T1000 (cell line): ENCODE measurements at regions not wholly inside any gene's neighbourhood (a gene's known extent, or its start where the extent isn't known, plus 50 kb on each side); places are given as distances from the start of the nearest gene placed in this dataset.
"Not testable (repeated sequence)": the region's sequence is repeated elsewhere in the genome, so short reads cannot be mapped to it uniquely, and the experiment has no call there.

Experiments used
- DNase-seq: peaks from one replicate; lab custom pipeline; 2025; ENCODE audit warnings: mixed read lengths; lab: John Stamatoyannopoulos, UW

DNA sequence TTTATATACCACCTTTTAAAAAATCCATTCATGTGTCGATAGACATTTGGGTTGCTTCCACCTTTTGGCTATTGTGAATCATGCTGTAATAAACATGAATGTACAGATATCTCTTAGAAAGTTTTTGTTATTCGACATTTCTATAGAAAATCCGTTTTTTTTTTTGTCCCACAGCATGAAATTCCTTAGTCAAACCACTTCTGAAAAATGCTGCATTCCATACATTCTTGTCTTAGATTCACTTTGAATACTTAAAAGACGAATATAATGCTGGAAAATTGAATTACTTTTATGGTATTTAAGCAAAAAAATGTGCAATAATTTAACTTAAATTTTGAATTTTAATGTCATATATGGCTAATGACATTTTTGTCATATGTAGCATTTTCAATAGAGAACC, 1345.5 kb downstream of the TECRL start:
- DNase-seq: no peak

DNA sequence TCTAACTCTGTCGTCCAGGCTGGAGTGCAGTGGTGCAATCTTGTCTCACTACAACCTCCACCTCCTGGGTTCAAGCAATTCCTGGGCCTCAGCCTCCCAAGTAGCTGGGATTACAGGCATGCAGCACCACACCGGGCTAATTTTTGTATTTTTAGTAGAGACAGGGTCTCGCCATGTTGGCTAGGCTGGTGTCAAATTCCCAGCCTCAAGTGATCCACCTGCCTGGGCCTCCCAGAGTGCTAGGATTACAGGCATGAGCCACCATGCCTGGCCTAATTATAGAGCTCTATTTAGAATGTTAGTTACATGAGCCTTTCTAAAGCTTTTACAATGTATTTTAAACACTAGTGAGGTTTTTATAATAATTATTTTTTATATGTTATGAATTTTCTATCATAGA, 1346.4 kb downstream of the TECRL start:
- not testable (repeated sequence) for DNase-seq

DNA sequence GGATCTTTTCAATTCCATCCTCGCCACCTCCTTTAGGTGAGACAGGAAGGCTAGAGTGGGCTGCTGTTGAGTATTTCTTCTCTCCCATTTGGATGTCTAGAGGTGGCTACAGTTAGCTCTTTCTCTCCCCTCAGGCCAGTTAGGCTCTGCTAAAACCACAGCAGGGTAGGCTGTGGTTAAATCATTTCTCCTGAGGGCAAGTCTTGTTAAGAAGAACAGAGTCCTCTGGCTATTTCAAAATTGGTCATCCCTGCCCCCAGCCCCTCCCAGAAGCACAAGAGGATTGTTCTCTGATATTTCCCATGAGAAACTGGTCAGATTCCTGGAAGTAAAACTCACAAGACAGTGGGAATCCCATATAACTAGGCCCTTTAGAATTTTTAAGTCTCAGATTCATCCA, 1359.5 kb downstream of the TECRL start:
- DNase-seq: peak; percentile 56

DNA sequence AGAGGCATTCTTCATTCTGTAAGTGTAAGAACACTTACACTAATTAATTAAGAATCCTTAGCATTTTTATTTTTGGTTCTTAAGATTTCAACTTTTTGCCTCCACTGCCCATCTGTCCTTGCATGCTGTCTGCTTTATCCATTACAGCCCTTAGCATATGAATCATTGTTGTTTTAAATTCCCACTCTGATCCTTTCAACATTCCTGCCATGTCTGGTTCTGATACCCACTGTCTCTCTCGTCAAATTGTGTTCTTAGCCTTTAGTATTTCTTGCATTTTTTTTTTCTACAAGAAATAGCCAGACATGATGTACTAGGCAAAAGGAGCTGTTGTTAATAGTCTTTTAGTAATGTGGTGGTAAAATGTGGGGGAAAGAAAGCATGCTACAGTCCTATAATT, 1360.0 kb downstream of the TECRL start:
- DNase-seq: no peak

DNA sequence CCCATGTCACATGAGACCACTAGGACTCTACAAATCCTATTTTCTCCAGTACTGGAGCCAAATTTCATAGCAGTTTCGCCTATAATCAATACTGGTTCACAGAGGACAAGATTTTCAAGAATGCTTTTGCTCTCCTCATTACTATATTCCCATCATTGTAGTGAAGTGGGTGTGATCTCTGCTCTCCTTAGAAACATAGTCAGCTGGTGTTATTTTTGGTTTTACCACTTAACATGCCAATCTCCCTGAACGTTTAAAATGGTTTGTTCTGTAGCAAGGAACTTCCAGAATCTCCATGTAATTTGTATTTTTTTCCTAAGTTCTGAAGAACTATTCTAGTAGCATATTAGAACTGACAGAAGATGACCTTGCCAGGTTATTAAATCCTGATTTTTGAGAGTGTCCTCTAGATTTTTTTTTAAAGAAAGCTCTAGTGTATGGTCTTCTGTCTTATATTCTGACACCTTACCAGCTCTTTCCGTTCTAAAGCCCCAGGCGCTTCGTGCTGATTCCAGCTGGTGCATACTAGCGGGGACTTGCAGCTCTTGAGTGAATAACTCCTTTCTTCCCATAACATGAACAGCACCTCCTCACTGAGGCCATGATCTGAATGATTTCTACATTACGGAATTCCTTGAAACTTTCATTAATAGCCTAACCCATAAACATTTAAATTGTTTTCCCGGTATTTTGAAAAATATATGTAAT, 1372.9 kb downstream of the TECRL start:
- no peak for DNase-seq

DNA sequence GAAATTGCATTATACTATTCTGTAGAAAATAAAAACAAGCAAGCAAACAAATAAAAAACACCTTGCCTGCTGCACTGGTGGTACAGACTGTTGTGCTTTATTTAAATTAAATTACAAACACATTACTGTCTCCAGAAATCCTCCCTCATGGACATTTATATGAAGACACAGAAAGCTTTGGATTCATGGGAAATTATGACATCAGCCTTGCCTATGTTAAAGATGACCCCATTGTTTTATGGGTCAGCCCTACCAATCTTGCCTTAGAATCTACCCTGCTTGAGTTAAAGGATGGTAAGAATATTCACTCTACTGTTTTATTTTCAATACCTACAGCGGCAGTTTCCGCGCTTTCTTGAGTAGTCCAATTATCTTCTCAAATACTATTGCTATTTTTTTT, 1379.9 kb downstream of the TECRL start:
- DNase-seq: no peak

DNA sequence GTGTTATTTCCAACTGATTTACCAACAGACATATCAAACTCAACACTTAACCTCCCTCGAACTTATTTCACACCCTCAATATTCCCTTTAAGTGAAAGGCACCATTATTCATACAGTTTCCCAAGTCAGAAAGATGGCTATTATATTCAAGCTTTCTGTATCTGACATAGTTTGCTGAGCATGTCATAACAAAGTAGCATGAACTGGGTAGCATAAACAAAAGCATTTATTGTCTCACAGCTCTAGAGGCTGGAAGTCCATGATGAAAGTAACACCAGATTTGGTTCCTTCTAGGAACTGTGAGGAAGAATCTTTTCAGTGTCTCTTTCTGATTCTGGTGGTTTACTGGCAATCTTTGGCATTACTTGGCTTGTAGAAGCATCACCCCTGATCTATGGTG, 1388.6 kb downstream of the TECRL start:
- no peak for DNase-seq

DNA sequence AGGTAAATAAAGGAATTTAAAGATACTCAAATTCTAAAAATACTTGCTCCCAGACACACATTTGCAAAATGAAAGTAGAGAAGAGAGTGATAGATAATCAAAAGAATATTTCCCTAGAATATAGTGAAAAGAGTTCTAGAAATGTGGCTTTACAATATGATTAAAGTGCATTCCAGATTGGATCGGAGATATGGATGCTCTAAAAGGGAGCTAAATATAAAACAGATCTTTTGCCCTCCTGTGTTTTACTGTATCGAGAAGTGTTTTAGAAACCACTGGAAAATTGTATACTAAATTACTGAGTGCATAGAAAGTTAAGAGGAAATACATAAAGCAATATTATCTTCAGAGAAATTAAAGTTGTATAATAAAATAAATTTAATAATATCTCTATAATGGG, 1392.0 kb downstream of the TECRL start:
- no peak for DNase-seq

DNA sequence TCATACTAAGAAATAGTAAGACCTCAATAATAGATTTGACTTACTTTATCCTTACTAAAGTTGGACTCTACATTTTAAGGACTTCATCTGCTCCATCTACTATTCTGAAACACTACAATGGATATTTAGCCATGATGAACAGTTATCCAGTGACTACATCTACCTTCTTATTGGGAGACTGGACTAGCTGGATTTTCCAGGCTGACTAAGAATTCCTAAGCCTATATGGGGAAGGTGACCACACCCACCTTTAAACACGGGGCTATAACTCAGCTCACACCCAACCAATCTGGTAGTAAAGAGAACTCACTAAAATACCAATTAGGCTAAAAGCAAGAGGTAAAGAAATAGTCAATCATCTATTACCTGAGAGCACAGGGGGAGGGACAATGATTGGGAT, 1438.4 kb downstream of the TECRL start:
- no peak for DNase-seq

DNA sequence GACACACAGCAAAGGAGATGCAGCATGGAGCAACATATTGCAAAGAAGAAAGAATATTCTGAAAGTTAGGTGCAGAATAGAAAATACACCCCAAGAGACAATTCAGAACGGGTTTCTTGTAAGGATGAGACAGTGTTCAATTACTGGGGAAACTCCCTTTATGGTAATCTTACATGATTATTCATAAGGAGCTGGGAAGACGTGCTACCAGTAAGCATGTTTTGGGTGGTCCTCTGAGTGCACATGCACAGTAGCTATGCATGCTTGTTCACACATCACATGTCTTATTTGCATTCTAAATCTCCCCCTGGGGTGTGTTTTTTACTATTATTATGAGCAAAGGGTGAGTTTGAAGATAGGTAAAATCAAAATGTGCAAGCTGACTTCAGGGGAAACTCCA, 1448.8 kb downstream of the TECRL start:
- no peak for DNase-seq

DNA sequence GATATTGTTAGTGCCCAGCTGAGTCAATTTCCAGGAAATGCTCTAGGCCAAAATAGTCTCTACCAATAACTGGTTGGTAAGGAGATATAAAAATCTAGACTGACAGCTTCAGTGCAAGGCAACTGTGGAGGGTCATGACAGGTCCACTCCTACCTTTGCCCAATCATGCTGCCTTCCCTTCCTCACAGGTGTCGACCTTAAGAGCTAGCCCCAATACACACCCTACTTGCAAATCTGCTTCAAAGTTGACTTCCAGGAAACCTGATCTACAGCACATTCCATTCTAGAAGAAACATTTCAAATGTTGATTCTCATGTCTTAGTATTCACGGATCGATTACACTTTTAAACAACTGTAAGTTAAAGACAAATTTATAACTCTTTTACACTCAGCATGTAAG, 1455.5 kb downstream of the TECRL start:
- no peak for DNase-seq

DNA sequence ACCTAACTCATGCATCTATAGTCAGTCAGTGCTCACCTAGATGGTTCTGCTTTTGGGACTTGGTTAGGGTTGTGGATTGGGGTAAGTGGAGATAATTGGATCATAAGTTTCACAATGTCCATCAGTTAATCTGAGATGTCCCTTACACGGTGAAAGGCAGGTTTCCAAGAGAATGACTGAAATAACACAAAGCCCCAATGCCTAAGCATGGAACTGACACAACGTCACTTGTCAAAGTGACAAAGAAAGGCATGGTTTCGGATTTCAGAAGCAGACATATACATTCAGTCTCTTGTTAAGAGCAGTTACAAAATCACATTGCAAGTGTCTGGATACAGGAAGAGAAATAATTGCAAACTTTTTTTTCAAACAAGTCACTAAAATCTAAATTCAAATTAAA, 1456.9 kb downstream of the TECRL start:
- no peak for DNase-seq

DNA sequence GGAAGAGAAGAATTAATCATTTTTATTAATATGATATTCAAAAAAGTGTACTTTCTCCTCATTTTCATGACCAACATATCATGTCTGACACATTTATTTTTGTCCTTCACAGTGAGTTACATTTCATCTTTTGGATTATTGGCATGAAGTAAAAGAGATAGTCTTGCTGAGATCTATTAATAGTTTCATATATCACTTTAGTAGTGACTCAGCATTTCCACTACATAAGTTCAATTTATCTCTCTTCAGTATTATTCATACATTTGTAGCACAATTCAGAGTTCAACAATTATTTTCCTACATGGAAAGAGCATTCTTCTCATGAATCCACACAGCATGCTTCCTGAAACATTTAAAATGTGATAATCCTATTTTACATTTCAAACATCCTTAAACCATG, 1461.1 kb downstream of the TECRL start:
- DNase-seq: no peak

DNA sequence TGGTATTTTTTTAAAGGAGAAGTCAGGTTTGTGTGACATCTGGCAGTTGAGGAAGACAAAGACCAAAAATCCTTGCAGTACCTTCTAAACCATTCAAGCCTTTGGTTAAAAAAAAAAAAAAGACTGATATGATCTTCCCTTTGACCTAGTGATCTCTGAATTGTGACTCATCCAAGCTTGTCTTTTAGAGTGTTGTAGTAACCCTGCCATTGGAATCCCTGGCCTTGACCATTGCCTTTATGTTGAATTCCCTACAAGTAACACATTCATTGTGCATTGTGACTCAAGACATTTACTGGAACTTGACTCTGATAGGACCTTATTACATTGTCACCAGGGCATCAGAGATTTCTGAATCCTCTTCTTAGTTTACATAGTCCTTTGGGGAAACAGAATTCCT, 1469.0 kb downstream of the TECRL start:
- DNase-seq: no peak

DNA sequence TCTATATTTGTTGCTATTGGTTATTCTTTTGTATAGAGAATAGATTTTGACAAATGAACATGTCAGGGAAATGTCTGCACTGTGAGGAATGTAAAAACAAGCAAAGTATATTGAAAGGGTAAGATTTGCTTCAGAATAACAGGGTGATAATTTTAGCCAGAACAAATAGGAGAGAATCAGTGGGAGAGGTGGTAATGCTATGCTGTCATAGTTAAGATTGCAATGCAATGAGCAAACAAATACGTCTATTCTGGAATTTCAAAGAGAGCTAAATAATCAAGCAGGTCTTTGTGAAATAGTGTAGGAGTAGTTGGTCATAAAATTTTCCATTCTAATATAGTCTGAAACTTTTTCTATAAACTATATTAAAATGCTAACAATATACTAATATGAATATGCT, 1478.4 kb downstream of the TECRL start:
- DNase-seq: no peak

DNA sequence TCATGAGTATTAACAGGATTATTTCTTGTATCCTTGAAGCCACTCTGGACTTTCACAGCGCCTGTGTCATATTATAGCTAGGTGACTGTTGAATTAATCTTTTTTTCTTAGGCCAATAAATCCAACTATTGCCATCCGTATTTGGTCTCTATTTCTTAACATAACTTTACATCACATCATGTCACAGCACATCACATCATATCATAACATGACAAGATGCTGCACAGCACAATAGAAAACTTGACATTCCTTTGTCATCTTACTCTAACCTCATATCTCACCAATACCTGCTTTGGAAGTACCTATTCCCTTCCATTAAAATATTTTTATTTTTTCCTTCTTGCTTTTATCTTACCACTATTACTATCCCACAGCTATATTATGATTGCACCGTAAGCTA, 1480.8 kb downstream of the TECRL start:
- DNase-seq: no peak

DNA sequence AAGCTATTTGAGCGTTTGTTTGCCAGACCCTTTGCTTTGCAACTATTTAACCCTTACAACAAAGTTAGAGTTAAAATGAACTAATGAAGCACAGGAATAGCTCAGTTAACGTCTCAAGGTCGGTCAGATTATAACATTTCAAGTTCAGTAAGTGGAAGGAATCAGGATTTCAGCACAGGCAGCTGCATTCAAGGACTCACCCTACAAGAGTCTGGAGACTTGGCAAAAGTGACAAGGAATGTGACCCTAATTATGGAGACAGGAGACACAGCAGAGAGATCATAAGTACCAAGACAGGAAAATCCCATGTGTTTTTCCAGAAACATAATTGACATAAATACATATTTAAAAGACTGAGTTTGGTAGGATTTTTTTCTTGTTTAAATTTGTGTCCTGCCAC, 1481.7 kb downstream of the TECRL start:
- DNase-seq: no peak

DNA sequence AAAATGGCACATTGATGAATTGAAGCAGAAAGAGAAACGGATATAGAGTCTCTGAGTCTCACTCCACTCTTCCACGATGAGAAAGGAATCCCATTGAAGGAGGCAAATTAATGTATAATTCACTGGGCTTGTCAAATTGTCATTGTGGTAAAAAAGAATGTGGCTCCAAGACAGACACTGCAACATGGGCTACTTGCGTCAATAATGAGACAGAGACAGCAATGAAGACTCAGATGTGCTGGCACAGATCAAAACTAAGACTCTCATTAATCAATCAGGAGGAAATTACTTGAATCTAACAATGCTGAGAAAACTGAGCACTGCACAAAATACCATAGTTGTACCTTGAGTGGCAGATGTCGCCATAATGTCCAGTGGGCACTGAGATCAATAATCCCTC, 1485.5 kb downstream of the TECRL start:
- DNase-seq: no peak

DNA sequence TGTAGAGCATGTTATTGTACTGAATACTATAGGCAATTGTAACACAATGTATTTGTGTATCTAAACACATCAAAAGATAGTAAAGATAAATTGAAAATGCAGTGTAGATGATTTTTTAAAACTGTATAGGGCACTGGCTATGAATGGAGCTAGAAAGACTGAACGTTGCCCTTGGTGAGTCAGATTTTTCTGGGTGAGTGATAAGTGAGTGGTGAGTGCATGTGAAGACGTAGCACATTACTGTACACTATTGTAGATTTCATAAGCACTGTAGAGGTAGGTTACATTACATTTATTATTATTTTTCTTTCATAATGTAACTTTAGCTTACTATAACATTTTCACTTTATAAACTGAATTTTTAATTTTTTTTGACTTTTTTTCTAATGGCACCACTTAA, 1491.6 kb downstream of the TECRL start:
- DNase-seq: no peak

DNA sequence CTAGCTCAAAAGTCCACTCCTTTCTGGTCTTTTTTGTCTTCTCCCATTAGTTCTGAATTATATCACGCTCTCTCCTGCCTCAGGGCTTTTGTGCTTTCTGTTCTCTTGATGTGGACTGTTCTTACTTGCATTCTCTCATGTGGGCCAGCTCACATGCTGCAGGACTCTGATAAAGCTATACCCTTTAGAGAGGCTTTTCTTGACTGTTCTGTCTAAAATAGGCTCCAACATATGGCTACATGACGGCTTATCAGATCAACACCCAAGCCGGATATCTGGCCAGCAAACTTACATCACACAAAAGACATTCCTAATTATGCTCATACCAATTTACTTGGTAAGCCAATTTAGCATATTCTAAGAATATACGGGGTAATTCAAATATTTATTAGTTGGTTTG, 1494.5 kb downstream of the TECRL start:
- no peak for DNase-seq

DNA sequence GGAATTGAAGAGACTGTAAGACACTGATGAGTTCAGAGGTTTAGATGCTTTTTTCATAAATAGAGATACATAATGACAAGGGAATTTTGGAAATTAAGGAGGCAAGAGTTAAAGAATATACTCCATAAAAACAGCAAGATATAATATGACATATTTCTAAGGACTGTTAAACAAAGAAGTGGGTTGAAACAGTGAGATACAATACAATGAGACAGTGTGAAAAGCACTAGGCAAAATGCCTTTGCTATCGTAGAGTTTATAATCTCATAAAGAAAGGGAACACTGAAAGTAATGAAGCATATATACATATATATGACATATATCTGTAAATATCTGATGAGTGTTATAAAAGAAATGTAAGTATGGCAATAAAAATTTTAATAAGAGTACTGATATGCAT, 1496.2 kb downstream of the TECRL start:
- no peak for DNase-seq

DNA sequence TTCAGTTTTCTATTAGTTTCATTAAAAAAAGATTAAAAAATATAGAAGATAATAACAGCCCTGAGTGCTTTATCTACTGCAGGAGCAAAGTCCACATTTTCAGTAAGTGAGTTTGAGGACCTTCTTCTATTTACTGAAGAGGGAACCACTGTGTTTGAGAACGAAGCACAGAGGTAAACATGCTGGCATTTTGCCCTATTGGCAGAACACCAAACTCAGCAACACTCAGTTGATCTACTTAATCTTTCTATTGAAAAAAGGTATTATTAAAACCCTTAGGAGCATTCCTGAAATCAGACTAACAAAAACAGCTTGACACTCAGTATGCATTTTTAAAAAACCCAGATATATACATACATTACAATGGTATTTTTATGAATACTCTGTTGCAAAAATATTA, 1496.7 kb downstream of the TECRL start:
- DNase-seq: no peak

DNA sequence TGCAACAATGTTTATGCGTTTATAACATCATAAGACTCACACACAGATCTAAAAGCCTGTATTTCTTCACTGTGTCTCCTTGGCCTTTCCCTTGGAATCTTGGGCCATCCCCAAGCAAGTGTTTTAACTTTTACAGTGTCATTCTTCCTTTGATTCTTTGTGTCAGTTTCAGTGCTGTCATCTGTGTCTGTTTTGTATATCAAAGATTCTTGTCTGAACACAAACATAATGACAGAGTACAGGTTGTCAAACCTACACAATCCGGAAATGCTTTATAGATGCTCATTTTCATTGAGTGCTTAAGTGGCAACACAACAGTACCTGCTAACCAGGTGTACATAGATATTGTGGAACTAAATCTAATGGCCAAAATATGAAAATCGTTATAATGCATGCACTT, 1500.0 kb downstream of the TECRL start:
- DNase-seq: no peak

DNA sequence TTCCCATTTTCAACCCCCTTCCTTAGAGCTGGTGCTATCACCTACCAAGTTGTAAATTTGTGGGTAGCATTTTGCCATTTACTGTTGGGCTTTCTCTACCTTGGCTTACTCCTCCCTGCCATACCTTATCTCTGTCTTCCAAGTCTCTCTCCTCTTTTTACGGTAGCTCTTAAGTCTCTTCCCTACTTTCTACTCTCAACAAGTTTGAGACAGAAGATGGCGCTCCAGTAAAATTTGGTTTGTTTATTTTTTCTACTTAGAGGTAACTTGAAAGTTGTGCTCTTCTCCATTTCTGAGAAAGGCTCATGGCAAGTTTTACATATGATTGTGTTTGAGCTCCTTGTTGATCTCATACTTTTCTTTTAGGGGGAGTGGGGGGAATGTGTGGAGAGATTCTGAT, 1508.1 kb downstream of the TECRL start:
- DNase-seq: no peak
